ENCODE measurements at regions not wholly inside any gene's neighbourhood (a gene's known extent, or its start where the extent isn't known, plus 50 kb on each side); places are given as distances from the start of the nearest gene placed in this dataset.

GRCh38 chr6:139765825-139766285 is 391.4 kb upstream of the CITED2 start (continued):
- TF ChIP-seq USF1 (CRISPR knock-in tag; IDR thresholded peaks at IDR 0.05) (no peak), NCOA1 (IDR thresholded peaks at IDR 0.05; ENCODE audit: low read depth) (no peak), TCF3 (CRISPR knock-in tag; IDR thresholded peaks at IDR 0.05) (peak; percentile 44; the same call in 1 of the 2 replicates), NCOA2 (IDR thresholded peaks at IDR 0.05; ENCODE audit: partially characterized antibody in 2 of 2) (peak in 1 of 2 experiments; percentile 18), ZNF224 (CRISPR knock-in tag; IDR thresholded peaks at IDR 0.05) (no peak), MTA3 (IDR thresholded peaks at IDR 0.05; ENCODE audit: borderline replicate concordance) (0 out of 2 replicates have a peak, but pooled peaks have one; percentile 40), ZNF239 (CRISPR knock-in tag; IDR thresholded peaks at IDR 0.05) (peak; percentile 73), ZNF589 (CRISPR knock-in tag; IDR thresholded peaks at IDR 0.05; ENCODE audit: low read depth) (peak; percentile 86; the same call in 1 of the 2 replicates), CBFA2T2 (conservative IDR thresholded peaks at IDR 0.05) (peak; percentile 71), ZBTB2 (IDR thresholded peaks at IDR 0.05) (no peak), NBN (IDR thresholded peaks at IDR 0.05; ENCODE audit: low read depth) (peak; percentile 54; the same call in 1 of the 2 replicates), FOXA1 (IDR thresholded peaks at IDR 0.05; ENCODE audit: borderline replicate concordance) (peak; percentile 66; the same call in 1 of the 2 replicates), TBL1XR1 (IDR thresholded peaks at IDR 0.05; ENCODE audit: low read length in 2 of 2) (peak in 1 of 2 experiments; percentile 24; a peak in 1 of 4 replicates), ZBTB9 (CRISPR knock-in tag; IDR thresholded peaks at IDR 0.05) (peak; percentile 82; the same call in 1 of the 2 replicates), FOSL1 (tag; conservative IDR thresholded peaks at IDR 0.05) (peak; percentile 99), MAFF (IDR thresholded peaks at IDR 0.05; ENCODE audit: low read length) (peak; percentile 19; the same call in 1 of the 2 replicates), ZNF175 (CRISPR knock-in tag; IDR thresholded peaks at IDR 0.05; ENCODE audit: low read depth) (peak; percentile 95), SMARCE1 (IDR thresholded peaks at IDR 0.05) (peak; percentile 97), SREBF2 (CRISPR knock-in tag; IDR thresholded peaks at IDR 0.05) (no peak), KDM2B (CRISPR knock-in tag; IDR thresholded peaks at IDR 0.05) (peak; percentile 71; the same call in 1 of the 2 replicates), TEAD1 (CRISPR knock-in tag; IDR thresholded peaks at IDR 0.05) (peak in 1 of 2 experiments; percentile 91; a peak in 2 of 4 replicates), RCOR1 (IDR thresholded peaks at IDR 0.05; ENCODE audit: borderline replicate concordance in 1 of 2, low read depth in 2 of 2, low read length in 2 of 2) (peak in 1 of 2 experiments; percentile 97; a peak in 2 of 4 replicates)
- TF ChIP-seq, protein P1, sequence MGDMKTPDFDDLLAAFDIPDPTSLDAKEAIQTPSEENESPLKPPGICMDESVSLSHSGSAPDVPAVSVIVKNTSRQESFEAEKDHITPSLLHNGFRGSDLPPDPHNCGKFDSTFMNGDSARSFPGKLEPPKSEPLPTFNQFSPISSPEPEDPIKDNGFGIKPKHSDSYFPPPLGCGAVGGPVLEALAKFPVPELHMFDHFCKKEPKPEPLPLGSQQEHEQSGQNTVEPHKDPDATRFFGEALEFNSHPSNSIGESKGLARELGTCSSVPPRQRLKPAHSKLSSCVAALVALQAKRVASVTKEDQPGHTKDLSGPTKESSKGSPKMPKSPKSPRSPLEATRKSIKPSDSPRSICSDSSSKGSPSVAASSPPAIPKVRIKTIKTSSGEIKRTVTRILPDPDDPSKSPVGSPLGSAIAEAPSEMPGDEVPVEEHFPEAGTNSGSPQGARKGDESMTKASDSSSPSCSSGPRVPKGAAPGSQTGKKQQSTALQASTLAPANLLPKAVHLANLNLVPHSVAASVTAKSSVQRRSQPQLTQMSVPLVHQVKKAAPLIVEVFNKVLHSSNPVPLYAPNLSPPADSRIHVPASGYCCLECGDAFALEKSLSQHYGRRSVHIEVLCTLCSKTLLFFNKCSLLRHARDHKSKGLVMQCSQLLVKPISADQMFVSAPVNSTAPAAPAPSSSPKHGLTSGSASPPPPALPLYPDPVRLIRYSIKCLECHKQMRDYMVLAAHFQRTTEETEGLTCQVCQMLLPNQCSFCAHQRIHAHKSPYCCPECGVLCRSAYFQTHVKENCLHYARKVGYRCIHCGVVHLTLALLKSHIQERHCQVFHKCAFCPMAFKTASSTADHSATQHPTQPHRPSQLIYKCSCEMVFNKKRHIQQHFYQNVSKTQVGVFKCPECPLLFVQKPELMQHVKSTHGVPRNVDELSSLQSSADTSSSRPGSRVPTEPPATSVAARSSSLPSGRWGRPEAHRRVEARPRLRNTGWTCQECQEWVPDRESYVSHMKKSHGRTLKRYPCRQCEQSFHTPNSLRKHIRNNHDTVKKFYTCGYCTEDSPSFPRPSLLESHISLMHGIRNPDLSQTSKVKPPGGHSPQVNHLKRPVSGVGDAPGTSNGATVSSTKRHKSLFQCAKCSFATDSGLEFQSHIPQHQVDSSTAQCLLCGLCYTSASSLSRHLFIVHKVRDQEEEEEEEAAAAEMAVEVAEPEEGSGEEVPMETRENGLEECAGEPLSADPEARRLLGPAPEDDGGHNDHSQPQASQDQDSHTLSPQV (IDR thresholded peaks at IDR 0.05) = peak; percentile 86

All from K562 (cell line).